ENCODE measurements at regions not wholly inside any gene's neighbourhood (a gene's known extent, or its start where the extent isn't known, plus 50 kb on each side); places are given as distances from the start of the nearest gene placed in this dataset.
A peak's percentile ranks its signal among the peaks of the same experiment; 100 is the strongest.

DNA sequence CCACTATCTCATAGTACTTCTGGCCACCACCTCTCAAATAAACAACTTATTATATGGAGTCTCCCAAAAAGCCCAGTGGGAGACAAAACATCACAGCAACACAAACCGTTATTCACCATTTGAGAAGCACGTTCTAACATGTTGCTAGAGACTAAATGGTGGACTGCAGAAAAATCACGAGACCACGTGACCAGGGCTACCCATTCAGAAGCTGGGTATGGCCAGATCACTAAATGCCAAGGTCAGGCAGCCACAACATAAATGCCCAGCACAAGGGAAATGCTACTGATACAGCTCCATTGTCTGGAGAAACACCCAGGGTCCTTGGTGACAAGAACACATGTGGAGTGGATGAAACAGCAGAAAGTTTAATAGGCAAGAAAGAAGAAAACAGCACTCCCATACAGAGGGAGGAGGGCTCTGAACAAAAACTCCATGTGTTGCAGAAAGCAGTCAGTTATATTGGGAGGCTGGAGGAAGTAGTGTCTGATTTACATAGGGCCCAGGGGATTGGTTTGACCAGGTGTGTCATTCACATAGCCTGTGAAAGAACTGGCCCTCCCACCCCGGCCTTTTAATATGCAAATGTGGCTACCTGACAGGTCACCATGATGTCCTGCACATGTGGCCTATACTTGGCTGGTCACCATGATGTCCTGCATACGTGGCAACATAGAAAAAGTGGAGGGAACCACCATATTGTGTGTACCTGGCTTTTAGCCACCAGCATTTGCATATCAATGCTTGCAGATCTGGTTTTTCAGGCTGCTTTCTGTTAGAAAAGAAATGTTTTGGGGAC is 97.2 kb downstream of the TRIM36 start:
- DNase-seq (ENCODE audit: low read depth in 4 of 4, low spot score in 2 of 4) = no peak

DNA sequence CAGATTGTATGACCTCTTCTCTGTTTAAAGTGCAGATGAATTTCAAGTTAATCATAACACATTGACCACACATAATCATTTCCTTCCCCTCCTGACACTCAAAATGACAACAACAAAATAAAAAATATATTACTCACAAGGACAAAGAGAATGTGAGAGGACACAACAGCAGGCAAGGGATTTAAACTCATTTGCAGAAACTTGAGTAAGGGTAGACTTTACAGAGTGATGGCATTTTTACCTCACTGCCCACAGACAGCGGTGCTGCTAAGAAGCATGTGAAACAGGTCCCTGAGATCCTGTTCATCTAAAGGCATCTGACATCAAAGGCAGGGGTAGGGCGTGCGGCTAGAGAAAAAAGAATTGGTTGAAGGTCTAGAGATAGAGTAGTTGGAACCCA is 99.0 kb downstream of the TRIM36 start:
- no peak for DNase-seq (ENCODE audit: low read depth in 4 of 4, low spot score in 2 of 4)

DNA sequence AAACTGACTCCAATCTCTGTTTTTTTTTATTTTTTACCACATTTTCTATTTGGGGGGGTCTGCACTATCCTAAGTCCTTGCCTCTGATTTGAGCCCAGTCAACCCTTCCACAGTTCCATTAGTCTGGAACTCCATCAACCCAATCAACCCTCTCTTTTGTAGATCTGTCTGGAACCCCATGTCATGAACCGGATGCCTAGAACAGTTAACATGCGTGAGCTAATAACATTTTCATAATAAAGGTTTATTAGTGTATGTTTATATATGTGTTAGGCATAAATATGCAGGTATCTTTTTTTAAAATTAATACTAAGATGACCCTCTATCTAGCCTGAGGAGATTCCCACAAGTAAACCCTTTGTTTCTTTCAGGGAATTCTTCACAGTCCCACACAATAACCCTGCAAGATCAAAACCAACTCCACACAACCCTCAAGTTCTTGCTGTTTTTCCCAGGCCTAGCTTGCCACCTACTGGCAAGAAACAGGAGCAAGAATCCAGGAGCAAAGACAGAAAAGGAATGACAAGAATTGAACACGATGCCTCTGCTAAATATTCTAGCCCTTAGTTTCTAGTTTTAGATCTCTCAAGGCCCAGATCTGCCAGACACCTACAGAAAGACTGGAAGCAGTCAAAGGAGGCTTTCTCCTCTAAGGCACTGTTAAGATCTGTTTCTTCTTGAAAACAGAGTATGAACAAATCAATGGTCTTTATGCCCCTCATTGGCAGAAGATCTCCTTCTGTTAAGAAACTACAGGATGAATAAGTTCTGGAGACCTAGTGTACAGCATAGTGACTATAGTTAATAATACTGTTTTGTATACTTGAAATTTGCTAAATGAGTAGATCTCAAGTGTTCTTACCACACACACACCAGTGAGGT is 100.4 kb downstream of the TRIM36 start:
- DNase-seq (ENCODE audit: low read depth in 4 of 4, low spot score in 2 of 4) = peak in 3 of 4 donors; percentile 19 to 50 (median 34)

DNA sequence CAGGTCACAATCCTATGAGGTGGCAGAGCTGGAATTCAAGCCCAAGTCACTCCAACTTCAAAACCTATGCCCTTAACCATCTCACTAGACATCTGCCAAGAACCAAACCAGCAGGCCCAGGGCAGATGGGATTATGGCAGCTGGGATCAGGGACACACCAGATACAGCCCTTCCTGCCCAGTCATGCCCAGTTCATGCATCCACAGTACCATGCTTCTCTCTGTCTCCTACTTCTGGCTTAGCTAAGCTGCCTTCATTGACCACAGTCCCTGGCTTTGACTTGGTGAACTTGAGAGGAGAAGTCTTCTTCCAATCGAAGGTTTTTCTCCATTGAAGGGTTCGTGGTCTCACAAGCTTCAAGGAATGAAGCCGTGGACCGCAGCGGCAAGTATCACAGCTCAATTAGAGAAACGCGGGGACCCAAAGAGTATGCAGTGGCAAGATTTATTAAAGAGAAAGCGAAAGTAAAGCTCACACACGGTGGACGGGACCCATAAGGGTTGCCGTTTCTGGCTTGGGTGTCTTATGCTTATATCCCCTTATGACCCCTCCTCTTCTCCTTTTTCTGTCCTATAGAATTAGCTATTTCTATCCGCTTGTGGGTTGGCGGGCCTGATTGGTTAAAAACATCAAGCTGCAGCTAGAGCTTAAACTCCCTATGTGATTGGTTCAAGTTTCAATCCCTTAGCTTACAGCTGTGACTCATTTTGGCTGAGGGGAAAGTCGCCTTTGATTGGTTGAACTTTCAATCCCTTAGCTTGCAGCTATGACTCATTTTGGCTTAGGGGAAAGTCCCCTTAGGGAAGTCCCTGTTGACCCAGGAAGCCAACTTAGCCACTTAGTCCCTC is 101.2 kb downstream of the TRIM36 start:
- no peak for DNase-seq (ENCODE audit: low read depth in 4 of 4, low spot score in 2 of 4)

DNA sequence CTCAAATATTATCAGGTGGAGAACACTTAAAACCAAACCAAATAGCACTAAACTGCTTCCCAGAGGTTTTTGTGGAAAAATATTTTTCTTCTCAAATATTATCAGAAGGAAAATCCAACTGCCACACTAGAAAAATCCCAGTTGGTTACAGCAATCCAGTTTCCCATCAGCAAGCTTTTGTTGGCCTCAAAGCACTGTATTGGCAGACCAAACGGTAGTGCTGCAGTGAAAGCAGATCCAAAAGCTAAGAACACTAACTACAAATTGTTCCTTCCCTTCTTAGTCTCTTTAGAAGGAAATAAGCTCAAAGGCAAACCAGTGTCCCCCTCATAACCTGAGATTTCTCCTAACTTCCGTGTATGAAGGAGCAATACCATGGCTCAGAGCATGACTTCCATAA is 105.3 kb downstream of the TRIM36 start:
- DNase-seq (ENCODE audit: low read depth in 4 of 4, low spot score in 2 of 4) = no peak

DNA sequence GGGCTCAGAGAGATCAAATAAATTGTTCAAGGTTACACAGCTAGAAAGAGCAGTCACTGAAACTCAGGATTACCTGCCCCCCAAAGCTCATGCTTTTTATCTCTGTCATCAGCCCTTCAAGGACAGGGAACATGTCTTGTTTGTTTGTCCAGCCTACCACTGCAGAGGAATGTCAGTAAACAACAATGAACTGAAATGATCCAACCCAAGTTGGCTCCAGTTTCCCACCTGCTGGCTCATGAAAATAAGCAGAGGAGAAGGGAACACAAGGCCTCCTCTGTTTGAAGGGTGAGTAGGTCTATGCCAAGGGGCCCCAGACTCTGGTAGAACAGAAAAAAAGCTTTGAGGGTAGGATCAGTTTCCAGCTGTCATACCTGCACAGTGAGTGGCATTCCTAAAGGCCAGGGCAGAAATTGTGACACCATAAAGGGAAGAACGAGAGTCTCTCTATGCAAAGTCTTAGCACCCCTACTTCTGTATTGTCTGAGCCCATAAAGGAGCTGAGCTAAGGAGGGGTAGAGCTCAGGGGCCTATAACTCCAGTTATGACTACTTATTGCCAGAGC is 115.2 kb downstream of the TRIM36 start:
- DNase-seq (ENCODE audit: low read depth in 4 of 4, low spot score in 2 of 4) = no peak

DNA sequence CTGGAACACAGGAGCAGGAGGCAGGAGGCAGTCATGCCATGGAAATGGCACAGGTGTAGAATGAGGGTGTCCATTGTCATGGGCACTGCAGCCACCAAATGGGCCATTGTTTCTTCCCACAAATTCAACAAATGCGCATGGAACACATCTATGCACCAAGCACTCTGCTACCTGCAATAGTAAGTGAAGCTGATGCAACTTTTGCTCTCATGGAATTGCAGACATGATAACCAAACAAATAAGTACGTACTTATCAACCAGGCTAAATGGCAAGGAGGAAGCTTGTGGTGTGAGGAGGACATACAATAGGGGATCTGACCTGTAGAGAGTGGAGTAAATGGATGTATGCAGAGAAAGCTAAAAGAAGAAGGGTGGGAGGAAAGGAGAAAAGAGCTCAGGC is 116.8 kb downstream of the TRIM36 start:
- DNase-seq (ENCODE audit: low read depth in 4 of 4, low spot score in 2 of 4) = no peak

DNA sequence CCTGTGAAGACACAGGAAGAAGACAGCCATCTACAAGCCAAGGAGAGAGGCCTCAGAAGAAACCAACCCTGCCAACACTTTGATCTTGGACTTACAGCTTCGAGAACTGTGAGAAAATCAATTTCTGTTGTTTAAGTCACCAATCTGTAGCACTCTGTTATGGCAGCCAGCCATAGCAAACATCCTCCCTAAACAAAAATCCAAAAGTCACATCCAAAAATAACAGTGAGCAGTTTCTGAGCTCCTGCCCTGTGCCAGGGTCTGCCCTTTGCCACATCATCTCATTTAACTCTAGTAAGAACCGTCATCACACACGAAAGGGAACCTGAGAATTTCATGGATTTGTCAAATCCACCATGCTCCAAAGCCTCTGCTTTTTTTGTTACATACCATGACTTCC is 118.8 kb downstream of the TRIM36 start:
- DNase-seq (ENCODE audit: low read depth in 4 of 4, low spot score in 2 of 4) = no peak

DNA sequence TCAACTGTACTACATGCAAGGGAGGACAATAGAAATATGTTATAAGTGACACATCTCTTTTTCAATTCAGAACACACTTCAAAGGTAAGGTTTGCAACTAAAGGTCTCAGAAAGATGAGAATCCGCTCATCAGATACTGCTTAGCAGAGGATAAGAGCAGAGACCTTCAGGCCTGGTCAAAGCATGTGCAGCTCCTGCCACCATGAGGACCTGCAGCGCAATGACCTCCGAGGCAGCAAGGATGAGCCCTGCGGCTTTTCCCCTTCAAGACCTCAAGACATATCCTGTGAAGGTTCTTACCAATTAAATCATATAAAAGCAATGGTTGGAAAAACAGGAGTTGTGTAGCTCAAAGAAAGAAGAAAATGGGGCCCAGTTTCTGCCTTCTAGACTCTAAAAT is 135.8 kb downstream of the TRIM36 start:
- DNase-seq (ENCODE audit: low read depth in 4 of 4, low spot score in 2 of 4) = no peak

DNA sequence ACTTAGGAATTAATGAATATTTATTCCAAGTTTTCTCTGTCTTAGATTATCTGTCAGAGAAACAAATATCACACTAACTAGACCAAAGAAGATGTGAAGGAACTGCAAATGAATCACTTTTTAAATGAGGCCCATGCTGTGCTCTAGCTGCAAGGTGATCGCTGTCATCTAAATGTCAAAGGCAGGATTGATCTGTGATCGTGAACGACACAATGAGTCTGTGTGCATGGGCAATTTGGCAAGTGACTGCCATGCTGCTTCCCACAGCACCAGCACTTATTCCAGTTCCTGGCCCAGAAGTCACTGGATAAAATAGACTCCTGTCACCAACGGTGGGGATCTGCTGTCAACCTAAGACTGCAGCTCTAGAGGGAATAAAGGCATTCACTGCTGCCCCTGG is 141.2 kb downstream of the TRIM36 start:
- no peak for DNase-seq (ENCODE audit: low read depth in 4 of 4, low spot score in 2 of 4)

DNA sequence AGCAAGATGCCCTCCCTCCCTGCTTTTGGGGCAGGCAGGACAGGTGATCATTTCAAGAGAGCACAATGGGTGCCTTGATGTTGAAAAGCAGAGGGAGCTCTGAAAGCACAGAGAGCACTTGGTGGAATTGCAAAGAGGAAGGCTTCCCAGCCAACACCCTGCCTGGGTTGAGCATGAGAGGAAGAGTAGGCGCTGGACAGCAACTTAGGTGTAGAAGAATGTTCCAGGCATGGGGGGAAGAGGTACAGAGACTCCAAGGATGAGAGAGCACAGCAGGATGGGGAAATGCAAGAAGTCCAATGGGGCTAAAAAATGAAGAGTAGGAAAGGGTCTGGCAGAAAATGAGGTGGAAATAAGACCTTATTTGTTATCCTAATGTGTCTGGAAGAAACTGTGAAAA is 144.8 kb downstream of the TRIM36 start:
- no peak for DNase-seq (ENCODE audit: low read depth in 4 of 4, low spot score in 2 of 4)

DNA sequence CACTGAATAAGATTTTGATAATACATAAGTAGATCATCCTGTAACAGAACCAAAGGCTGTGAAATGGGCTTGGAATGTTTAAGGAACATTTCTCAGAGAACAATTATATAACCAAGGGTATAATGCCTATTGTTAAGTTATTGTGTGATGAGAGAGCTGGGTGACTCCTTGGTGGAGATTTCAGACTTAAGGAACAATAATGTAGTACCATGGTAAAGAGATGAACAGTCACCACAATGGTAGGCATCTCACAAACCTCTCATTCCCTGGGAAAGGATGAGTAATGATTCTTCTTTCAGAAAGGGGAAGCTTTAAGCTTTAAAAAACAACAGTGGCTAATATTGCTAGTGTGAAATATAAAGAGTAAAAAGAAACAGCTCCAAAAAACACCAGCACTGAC is 147.4 kb downstream of the TRIM36 start:
- DNase-seq (ENCODE audit: low read depth in 4 of 4, low spot score in 2 of 4) = no peak

DNA sequence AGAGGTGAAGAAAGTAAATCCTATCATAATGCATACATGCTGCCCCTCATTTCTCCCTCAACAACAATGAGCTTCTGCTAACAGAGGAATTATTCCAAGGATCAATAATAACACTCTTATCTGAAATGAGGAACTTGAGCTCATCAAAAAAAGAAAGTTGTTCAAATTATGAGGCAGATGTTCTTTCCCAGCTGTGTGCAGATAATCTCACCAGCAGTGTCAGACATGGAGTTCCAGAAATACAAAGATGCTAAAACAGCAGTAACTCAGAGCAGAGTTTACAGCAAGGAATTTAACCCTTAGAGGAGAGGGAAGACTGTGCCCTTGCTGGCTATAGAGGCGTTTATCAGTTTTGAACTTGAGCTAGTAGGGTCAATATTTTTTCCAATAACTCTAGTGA is 153.1 kb downstream of the TRIM36 start:
- no peak for DNase-seq (ENCODE audit: low read depth in 4 of 4, low spot score in 2 of 4)

DNA sequence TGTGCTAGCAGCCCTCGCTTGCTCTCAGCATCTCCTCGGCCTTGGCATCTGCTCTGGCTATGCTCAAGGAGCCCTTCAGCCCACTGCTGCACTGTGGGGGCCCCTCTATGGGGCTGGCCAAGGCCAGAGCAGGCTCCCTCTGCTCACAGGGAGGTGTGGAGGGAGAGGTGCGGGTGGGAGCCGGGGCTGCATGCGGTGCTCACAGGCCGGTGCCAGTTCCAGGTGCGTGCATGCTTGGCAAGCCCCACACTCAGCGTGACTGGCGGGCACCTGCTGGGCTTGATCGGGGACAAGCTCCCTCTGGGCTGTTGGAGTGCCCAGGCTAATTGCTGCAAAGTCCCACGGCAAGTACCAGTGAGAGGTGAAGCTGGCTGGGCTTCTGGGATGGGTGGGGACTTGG is 170.5 kb downstream of the TRIM36 start:
- no peak for DNase-seq (ENCODE audit: low read depth in 4 of 4, low spot score in 2 of 4)

DNA sequence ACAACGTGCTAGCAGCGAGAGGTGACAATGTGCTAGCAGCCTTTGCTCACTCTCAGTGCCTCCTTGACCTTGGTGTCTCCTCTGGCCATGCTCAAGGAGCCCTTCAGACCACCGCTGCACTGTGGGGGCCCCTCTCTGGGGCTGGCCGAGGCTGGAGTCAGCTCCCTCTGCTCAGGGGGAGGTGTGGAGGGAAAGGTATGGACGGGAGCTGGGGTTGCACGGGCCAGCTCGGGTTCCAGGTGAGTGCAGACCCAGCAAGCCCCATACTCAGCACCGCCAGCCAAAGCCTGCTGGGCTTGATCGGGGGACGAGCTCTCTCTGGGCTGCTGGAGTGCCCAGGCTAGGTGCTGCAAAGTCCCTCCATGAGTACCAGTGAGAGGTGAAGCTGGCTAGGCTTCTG is 180.2 kb downstream of the TRIM36 start:
- no peak for DNase-seq (ENCODE audit: low read depth in 4 of 4, low spot score in 2 of 4)

DNA sequence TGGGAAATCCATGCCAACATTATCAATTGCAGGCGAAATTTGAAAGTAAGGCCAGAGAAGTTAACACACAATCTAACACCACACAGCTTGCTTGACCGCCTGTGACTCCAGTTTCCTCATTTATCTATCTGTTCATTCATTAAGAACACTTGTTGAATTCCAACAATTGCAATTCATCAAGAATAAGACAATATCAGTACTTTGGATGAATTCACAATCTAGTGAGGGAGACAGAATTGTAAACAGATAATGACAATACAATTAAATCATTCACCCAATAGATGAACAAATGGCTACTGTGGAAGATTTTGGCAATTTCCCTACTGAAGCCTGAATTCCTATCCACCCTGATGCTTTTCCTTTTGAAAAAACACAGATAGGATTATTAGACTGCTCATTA is 181.6 kb downstream of the TRIM36 start:
- DNase-seq (ENCODE audit: low read depth in 4 of 4, low spot score in 2 of 4) = no peak

DNA sequence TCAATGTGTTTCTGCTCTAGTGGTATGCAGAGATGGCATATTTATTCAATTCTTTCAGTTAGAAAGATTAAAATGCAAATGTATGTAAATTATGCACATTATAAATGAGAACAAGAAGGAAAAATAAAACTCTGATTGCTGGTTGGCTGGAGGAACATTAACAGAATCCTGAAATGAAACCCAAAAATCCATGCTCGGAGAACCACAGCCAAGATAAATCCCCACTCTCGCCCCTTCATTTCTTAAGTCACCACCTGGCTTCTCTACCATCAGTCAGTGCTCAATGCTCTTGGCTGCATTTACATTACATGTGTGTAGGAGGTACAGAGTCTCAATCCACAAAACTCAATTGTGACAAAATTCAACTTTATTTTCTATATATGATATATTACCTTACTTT is 184.9 kb downstream of the TRIM36 start:
- DNase-seq (ENCODE audit: low read depth in 4 of 4, low spot score in 2 of 4) = no peak

DNA sequence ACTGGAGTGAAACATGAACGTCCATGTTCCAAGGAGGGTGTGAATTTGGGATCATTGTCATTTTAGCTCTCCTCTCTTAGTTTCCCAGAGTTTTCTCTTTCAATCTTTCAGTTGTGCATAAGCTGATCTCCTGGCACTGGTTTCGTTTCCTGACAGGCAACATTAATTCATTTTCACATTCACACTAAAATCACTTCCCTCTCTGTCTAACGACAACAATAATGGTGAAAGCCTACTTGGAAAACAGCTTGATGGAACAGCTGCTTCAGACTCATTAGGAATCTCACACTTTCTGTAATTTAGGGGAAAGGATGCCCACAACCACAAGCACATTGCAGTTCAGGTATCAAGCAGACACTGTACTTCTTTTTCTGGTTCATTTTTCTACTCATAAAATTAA is 188.6 kb downstream of the TRIM36 start:
- no peak for DNase-seq (ENCODE audit: low read depth in 4 of 4, low spot score in 2 of 4)

DNA sequence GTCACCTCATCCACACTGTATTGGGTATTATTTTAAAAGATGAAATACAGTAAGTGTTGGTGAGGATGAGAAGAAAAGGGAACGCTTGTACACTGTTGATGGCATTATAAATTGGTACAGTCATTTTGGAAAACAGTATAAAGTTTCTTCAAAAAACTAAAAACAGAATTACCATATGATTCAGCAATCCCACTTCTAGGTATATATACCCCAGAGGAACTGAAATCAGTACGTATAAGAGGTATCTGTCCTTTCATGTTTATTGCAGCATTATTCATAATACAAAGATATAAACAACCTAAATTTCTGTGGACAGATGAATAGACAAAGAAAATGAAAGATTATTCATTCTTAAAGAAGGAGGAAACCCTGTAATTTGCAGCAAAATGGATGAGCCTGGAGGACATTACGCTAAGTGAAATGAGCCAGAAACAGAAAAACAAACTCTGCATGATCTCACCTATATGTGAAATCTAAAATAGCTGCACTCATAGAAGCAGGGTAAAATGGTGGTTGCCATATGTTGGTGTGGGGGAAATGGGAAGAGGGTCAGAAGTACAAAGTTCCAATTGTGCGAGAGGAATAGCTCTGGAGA is 191.6 kb downstream of the TRIM36 start:
- DNase-seq (ENCODE audit: low read depth in 4 of 4, low spot score in 2 of 4) = no peak

DNA sequence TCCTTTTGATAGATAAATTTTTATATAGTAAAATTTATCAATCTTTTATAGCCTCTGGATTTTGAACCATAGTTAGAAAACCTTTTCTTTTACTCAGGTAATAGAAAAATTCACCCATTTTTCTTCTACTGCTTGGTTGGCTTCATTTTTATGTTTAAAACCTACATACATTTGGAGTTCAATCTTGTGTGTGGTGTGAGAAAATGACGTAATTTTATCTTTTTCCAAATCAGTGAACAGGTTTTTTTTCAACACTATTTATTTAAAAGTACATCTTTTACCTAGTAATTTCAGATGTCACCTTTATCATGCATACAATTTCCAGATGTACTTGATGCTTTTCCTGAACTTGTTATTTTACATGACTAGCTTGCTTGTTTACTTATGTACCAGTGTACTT is 200.2 kb downstream of the TRIM36 start:
- no peak for DNase-seq (ENCODE audit: low read depth in 4 of 4, low spot score in 2 of 4)

Data from left renal cortex interstitium (tissue), 4 donors.